Tibial nerve (tissue), 4 donors: ENCODE measurements at regions not wholly inside any gene's neighbourhood (a gene's known extent, or its start where the extent isn't known, plus 50 kb on each side); places are given as distances from the start of the nearest gene placed in this dataset.

Experiments
- DNase-seq, 2 donors: peaks; one replicate each; pipeline ENCODE4 v3.0.0-alpha.2; 2019; ENCODE audit warnings: low spot score in 2 of 2
- H3K27ac ChIP-seq, 4 donors: fragments of 200-600 bp; sonication (generic) in 3 of 4; one replicate each; pipeline ENCODE4 v1.5.1; 2017 to 2019; ENCODE audit warnings: mild to moderate bottlenecking in 1 of 4
- H3K27me3 ChIP-seq, 2 donors: fragments of 200-600 bp; sonication (generic) in 1 of 2; one replicate each; pipeline versions ENCODE4 v1.5.1 to v1.6.0; 2017 to 2019
- H3K36me3 ChIP-seq, 3 donors: fragments of 200-600 bp; sonication (generic); one replicate each; pipeline ENCODE4 v1.5.1; 2018 to 2019
- H3K4me1 ChIP-seq, 4 donors: fragments of 200-600 bp; sonication (generic) in 3 of 4; one replicate each; pipeline ENCODE4 v1.5.1; 2017 to 2019
- H3K4me3 ChIP-seq, 4 donors: fragments of 200-600 bp; sonication (generic) in 3 of 4; one replicate each; pipeline ENCODE4 v1.5.1; 2017 to 2019; ENCODE audit warnings: mild to moderate bottlenecking in 1 of 4, moderate library complexity in 1 of 4
- H3K9me3 ChIP-seq, 4 donors: fragments of 200-600 bp; sonication (generic) in 3 of 4; one replicate each; pipeline ENCODE4 v1.5.1; 2017 to 2019
- EP300 ChIP-seq, 2 donors: sonication (generic); formaldehyde crosslinking; IDR thresholded peaks; one replicate each; pipeline ENCODE4 v1.6.1; 2017; ENCODE audit warnings: antibody characterized with exemption in 2 of 2, mild to moderate bottlenecking in 1 of 2
- POLR2A ChIP-seq, 2 donors: fragments of 450-650 bp; IDR thresholded peaks; one replicate each; pipeline ENCODE4 v1.6.1; 2017; ENCODE audit warnings: antibody characterized with exemption in 2 of 2, mild to moderate bottlenecking in 2 of 2, moderate library complexity in 2 of 2
- WGBS, 2 donors: methylation state at CpG; one replicate each; pipeline ENCODE4 v1.1.5; 2018; 5-methylcytosine and 5-hydroxymethylcytosine counted together
- TF ChIP-seq, protein P1 (sequence below), 5 experiments: fragments of 200-600 bp in 3 of 5; fragments of 450-650 bp in 2 of 5; sonication (generic) in 3 of 5; IDR thresholded peaks; one replicate each; pipeline ENCODE4 v1.5.1; 2016 to 2019; ENCODE audit warnings: antibody characterized with exemption in 5 of 5, mild to moderate bottlenecking in 3 of 5, moderate library complexity in 2 of 5

DNA sequence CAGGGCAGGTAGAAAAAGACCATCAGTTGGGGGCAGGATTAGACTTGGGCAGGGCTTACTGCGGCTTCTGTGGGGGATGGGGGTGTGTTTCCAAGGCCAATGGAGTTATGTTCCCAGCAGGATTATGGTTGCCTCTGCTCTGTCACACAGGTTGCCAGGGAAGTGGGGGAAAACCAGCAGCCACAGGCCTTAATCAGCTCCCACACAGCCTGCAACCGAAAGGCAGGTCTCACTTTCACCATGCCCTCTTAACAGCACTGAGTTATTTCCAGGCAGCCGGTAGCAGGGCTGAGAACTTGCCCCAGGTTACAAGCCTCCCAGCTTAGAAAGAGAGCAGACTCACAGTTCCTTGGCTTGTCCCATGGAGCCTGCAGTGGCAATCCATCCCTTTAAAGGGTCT lies 205.5 kb downstream of the FGF10 start:
- 77 to 78% methylated on average over 1 to 3 of the region's 3 CpGs for WGBS, 2 donors
- Histone ChIP-seq H3K27me3 (no peaks in the 10 kb centered on the region), H3K4me3 (no peak overlapping the region), H3K36me3 (no peaks in the 10 kb centered on the region), H3K27ac (no peak overlapping the region), H3K4me1 (no peaks in the 10 kb centered on the region), H3K9me3 (peaks cover 0 to 2% (median 0%) of the 10 kb centered on the region in 4 donors)
- no peak for DNase-seq
- TF ChIP-seq, protein P1, sequence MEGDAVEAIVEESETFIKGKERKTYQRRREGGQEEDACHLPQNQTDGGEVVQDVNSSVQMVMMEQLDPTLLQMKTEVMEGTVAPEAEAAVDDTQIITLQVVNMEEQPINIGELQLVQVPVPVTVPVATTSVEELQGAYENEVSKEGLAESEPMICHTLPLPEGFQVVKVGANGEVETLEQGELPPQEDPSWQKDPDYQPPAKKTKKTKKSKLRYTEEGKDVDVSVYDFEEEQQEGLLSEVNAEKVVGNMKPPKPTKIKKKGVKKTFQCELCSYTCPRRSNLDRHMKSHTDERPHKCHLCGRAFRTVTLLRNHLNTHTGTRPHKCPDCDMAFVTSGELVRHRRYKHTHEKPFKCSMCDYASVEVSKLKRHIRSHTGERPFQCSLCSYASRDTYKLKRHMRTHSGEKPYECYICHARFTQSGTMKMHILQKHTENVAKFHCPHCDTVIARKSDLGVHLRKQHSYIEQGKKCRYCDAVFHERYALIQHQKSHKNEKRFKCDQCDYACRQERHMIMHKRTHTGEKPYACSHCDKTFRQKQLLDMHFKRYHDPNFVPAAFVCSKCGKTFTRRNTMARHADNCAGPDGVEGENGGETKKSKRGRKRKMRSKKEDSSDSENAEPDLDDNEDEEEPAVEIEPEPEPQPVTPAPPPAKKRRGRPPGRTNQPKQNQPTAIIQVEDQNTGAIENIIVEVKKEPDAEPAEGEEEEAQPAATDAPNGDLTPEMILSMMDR (IDR thresholded peaks at IDR 0.05) = no peak
- no peak for TF ChIP-seq POLR2A (IDR thresholded peaks at IDR 0.05)
- no peak for TF ChIP-seq EP300 (IDR thresholded peaks at IDR 0.05)

DNA sequence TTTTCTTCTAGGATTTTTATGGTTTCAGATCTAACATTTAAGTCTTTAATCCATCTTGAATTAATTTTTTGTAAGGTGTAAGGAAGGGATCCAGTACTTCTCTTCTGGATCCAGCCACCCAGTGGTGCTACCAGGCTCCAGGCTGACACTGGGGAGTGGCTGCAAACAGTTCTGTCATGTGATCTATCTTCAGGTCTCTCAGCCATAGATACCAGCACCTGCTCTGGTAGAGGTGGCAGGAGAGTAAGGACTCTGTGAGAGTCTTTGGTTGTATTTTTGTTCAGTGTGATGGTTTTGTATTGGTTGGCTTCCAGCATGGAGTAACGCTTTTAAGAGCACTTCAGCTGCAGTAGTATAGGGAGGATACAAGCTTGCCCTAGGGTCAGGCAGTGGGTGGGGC lies 205.9 kb downstream of the FGF10 start:
- H3K4me3 ChIP-seq = no peak overlapping the region
- no peak for DNase-seq
- no peak for TF ChIP-seq EP300 (IDR thresholded peaks at IDR 0.05)
- TF ChIP-seq, protein P1 (IDR thresholded peaks at IDR 0.05) = no peak
- no peak for TF ChIP-seq POLR2A (IDR thresholded peaks at IDR 0.05)

DNA sequence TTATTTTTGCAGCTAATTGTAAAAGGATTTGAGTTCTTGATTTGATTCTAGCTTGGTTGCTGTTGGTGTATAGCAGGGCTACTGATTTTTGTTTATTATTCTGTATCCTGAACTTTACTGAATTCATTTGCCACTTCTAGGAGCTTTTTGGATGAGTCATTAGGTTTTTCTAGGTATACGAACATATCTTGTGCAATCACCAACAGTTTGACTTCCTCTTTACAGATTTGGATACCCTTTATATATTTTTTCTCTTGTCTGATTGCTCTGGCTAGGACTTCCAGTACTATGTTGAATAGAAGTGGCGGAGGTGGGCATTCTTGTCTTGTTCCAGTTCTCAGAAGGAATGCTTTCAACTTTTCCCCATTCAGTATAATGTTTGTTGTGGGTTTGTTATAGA lies 210.8 kb downstream of the FGF10 start:
- DNase-seq = no peak
- WGBS, 2 donors = 82 to 88% methylated on average over 2 of the region's 2 CpGs
- H3K4me3 ChIP-seq = no peak overlapping the region

More for the DNA sequence above, 205.9 kb downstream of the FGF10 start:
- H3K27me3 ChIP-seq = no peaks in the 10 kb centered on the region
- no peak overlapping the region for H3K27ac ChIP-seq
- 88 to 89% methylated on average over 1 of the region's 1 CpG for whole genome bisulfite sequencing, 2 donors
- H3K4me1 ChIP-seq = no peaks in the 10 kb centered on the region
- H3K9me3 ChIP-seq = peaks cover 0 to 5% (median 0%) of the 10 kb centered on the region in 4 donors
- H3K36me3 ChIP-seq = no peaks in the 10 kb centered on the region

DNA sequence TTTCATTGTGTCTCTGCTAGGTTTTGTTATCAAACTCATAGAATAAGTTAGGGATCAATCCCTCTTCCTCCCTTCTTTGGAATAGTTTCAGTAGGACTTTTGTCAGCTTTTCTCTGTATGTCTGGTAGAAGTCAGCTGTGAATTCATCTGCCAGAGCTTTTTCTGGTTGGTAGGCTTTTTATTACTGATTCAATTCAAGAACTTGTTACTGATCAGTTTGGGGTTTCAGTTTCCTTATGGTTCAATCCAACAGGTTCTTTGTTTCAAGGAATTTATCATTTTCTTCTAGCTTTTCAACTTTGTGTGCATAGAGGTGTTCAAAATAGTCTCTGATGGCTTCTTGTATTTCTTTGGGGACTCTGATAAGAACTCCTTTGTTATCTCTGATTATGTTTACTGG lies 221.7 kb downstream of the FGF10 start:
- peaks cover 0 to 12% (median 0%) of the 10 kb centered on the region in 4 donors for H3K9me3 ChIP-seq
- H3K27me3 ChIP-seq = no peaks in the 10 kb centered on the region
- no peaks in the 10 kb centered on the region for H3K36me3 ChIP-seq
- no peaks in the 10 kb centered on the region for H3K4me1 ChIP-seq
- DNase-seq = no peak
- H3K4me3 ChIP-seq = no peak overlapping the region
- no peak overlapping the region for H3K27ac ChIP-seq
- TF ChIP-seq POLR2A (IDR thresholded peaks at IDR 0.05) (no peak), EP300 (IDR thresholded peaks at IDR 0.05) (no peak)
- TF ChIP-seq, protein P1 (IDR thresholded peaks at IDR 0.05) = no peak

More for the DNA sequence above, 210.8 kb downstream of the FGF10 start:
- H3K4me1 ChIP-seq = no peaks in the 10 kb centered on the region
- no peak overlapping the region for H3K27ac ChIP-seq
- no peaks in the 10 kb centered on the region for H3K27me3 ChIP-seq
- H3K36me3 ChIP-seq = no peaks in the 10 kb centered on the region
- TF ChIP-seq EP300 (IDR thresholded peaks at IDR 0.05) (no peak), POLR2A (IDR thresholded peaks at IDR 0.05) (no peak)
- TF ChIP-seq, protein P1 (IDR thresholded peaks at IDR 0.05) = no peak
- H3K9me3 ChIP-seq = peaks cover 0 to 30% (median 0%) of the 10 kb centered on the region in 4 donors

DNA sequence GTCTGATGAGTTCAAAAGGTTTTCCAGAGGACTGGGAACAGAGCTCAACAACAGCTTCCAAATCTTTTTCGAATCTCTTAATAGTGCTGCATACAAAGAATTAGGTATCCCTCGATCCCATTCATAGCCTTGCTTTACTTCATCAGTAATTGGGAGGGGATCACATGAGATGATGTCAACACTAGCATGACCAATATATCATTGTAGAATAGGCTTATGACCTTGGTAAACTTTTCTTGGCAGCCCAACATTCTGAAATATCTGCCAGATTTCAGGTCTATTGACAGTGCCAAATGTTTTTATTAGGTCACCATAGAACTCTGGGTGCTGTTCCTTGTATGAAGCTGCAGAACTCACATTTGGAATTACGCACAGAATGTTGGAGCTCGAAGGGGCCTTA lies 228.9 kb downstream of the FGF10 start:
- no peak overlapping the region for H3K27ac ChIP-seq
- DNase-seq = no peak
- TF ChIP-seq POLR2A (IDR thresholded peaks at IDR 0.05) (no peak), EP300 (IDR thresholded peaks at IDR 0.05) (no peak)
- TF ChIP-seq, protein P1 (IDR thresholded peaks at IDR 0.05) = no peak
- H3K4me3 ChIP-seq = no peak overlapping the region
- no peaks in the 10 kb centered on the region for H3K4me1 ChIP-seq
- H3K27me3 ChIP-seq = no peaks in the 10 kb centered on the region
- no peaks in the 10 kb centered on the region for H3K36me3 ChIP-seq
- 67 to 80% methylated on average over 4 of the region's 4 CpGs for WGBS, 2 donors
- H3K9me3 ChIP-seq = peaks cover 0 to 40% (median 2%) of the 10 kb centered on the region in 4 donors
